SKM-1 treated with dmso at 0.1 percent for 144 hours (cell line): ENCODE measurements at regions not wholly inside any gene's neighbourhood (a gene's known extent, or its start where the extent isn't known, plus 50 kb on each side); places are given as distances from the start of the nearest gene placed in this dataset.
"Not testable (repeated sequence)": the region's sequence is repeated elsewhere in the genome, so short reads cannot be mapped to it uniquely, and the experiment has no call there.

ENCODE experiments used
- DNase-seq: peaks from one replicate; lab custom pipeline; 2025; ENCODE audit not compliant: unreplicated experiment; lab: John Stamatoyannopoulos, UW

- DNase-seq, result no peak
These were observed 601.1 kb downstream of the JRKL start for GRCh38 chr11:96990914-96991313.

DNA sequence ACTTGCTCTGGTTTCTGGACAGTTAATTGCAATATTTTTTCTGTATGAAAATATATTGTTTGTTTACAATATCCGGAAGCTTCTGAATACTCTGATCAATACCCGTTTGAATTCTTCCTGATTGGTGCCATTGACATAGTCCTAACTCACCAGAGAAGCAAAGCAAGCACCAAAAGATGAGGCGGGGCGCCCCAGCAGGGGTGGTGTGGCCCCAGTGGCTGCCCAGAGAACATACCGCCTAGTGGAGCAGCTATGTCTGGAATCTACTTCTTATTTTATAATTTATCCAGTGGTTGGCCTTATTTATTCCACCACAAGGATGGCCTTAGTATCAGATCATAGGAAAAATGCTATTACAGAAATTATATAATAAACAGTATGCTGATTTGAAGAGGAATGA is 610.7 kb downstream of the JRKL start:
- DNase-seq, result no peak

GRCh38 chr11:97007283-97007682 is 617.5 kb downstream of the JRKL start:
- DNase-seq, result no peak

DNA sequence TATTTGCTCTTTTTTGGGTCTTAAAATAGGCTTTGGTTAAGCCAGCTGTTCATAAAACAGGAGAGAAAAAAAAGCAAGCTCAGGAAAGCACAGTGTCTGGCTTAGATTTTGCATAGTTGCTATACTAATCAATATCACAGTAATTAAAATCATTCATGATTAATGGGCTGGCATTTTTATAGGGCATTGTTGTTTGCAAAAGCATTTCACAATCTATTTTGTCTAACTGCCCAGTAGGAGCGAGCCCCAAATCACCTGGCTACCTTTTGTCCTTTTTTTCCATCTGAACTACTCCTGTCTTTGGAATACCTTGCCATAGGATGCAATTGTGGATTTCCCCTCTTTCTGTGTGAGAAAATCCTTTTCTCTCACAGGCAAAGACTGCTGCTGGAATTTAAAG is 619.8 kb downstream of the JRKL start:
- DNase-seq, result no peak

- not testable (repeated sequence) for DNase-seq
These were observed 621.2 kb downstream of the JRKL start for GRCh38 chr11:97010997-97011396.

DNA sequence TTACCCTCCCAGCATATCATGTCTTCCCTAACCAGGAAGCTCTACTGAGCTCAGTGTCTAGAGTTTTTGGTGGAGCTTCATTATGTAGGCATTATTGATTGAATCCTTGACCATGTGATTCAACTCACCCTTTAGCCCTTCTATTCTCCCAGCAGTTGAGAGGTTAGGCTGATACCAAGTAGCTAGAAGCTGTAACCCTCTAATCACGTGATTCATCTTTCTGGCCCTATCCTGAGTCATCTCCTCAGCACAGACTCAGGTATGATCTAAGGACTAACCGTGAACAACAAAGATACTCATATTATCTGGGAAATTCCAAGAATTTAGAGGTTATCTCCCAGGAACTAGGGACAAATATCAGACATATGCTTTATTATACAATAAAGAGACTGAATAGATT is 625.5 kb downstream of the JRKL start:
- no peak for DNase-seq

GRCh38 chr11:97019305-97019704 is 629.5 kb downstream of the JRKL start:
- DNase-seq, result no peak

- no peak for DNase-seq
These were observed 629.9 kb downstream of the JRKL start for GRCh38 chr11:97019754-97020153.

- DNase-seq, result no peak
These were observed 633.1 kb downstream of the JRKL start for GRCh38 chr11:97022955-97023354.

DNA sequence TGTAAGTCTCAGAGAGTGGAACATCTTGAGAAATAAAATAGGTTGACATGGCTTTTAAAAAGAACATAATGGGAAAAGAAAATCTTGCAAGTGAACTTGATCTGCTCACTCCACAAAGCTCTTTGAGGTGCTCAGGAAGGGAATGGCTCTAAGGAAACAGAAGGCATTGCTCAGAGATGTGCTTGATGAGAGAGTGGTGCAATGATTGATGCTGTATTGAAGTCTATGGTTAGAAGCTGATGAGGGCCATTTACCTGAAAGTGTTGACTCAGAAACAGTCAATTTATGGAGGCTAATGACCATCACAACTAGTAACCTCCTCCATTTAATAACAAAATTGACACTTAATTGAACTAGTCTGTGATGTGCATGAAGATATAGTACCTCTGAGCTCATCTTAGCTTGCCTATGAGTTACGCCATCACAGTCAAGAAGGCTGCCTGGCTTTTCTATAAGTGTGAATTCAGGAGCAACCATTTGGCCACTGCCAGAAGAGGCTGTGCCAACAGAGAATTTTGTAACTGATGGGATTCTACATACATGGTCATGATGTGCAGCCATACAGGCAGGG is 639.1 kb downstream of the JRKL start:
- no peak for DNase-seq

DNA sequence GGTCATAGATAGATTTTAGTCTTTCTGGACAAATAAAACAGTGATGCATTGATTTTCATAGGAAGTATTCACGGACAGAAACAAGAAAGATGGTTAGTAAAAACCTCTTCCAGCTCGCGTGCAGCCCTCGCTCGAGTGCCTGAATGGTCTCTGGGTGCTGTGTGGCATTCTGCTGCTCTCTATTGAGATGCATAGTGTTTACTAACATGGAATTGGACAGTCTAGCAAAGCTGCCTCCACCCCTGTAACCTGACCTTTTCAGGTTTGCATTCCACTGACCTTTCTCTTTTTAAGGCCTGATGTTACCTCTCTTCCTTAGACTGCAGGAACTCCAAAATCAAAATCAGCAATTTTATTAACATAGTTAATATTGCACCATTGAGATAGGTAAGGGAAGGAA is 643.4 kb downstream of the JRKL start:
- DNase-seq, result no peak

DNA sequence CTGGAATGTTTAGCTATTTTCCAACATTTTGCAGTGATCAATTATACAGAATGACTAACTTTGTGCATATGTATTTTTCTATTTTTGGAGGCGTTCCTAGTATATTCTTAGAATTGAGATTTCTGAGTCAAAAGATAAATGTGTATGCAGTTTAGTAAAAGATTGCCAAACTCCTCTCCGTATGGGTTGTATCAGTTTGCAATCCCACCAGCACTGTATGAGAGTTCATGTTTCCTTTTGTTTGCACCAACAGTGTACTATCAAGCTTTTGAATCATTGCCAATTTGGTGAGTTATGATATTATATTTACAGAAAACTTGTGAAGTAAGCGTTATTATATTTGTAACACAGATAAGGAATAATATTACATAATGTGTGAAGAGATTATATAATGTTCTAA is 658.7 kb downstream of the JRKL start:
- DNase-seq, result no peak

- no peak for DNase-seq
These were observed 670.4 kb downstream of the JRKL start for GRCh38 chr11:97060184-97060583.

DNA sequence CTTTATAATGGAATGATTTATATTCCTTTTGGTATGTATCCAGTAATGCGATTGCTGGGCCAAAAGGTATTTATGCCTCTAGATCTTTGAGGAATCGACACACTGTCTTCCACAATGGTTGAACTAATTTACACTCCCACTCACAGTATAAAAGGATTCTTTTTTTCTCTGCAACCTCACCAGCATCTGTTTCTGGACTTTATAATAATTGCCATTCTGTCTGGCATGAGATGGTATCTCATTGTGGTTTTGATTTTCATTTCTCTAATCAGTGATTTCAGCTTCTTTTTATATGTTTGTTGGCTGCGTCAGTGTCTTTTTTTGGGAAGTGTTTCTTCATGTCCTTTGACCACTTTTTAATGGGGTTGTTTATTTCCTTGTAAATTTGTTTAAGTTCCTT is 679.3 kb downstream of the JRKL start:
- no peak for DNase-seq

GRCh38 chr11:97072420-97072819 is 682.6 kb downstream of the JRKL start:
- no peak for DNase-seq

DNA sequence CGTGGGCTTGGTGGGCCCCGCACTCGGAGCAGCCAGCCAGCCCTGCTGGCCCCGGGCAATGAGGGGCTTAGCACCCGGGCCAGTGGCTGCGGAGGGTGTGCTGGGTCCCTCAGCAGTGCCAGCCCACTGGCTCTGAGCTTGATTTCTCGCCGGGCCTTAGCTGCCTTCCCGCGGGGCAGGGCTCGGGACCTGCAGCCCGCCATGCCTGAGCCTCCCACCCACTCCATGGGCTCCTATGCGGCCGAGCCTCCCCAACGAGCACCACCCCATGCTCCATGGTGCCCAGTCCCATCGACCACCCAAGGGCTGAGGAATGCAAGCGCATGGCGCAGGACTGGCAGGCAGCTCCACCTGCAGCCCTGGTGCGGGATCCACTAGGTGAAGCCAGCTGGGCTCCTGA is 686.9 kb downstream of the JRKL start:
- DNase-seq, result not testable (repeated sequence)

DNA sequence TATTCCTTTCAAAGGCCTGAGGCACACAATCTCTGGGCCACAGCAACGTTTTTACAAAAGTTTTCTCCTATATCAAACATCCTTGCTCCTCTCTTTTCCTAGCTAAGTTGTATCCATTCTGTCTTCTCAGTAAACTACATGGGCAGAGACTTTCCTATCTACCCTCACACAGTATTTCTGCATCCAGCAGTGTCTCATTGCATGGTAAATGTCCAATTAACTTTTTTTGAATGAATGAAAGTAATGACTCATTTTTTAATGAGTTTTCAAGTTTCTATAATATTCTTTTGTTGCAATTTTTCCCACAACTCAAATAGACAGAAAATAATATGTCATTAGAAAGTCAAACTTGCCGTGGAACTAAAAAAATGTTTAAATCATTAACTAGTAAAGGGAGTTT is 688.6 kb downstream of the JRKL start:
- no peak for DNase-seq

DNA sequence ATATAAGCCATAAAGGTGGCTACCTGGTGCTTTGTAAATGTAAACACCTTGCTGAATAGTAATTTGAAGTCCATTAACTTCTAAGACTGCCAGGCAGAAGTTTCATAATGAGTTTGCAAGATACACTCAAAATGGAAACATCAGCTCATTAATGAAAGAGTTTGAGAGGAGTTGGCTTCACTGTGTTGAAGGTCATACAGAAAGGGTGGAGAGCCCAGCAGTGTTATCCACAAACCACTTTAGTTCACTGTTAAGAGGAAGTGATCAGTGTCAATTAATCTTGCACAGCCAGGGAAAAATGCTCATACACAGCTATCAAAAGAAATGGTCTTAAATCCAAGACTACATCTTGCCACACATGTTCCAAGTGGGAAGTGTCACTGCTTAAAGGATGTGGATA is 689.4 kb downstream of the JRKL start:
- DNase-seq, result no peak

- DNase-seq, result no peak
These were observed 697.6 kb downstream of the JRKL start for GRCh38 chr11:97087419-97087818.

DNA sequence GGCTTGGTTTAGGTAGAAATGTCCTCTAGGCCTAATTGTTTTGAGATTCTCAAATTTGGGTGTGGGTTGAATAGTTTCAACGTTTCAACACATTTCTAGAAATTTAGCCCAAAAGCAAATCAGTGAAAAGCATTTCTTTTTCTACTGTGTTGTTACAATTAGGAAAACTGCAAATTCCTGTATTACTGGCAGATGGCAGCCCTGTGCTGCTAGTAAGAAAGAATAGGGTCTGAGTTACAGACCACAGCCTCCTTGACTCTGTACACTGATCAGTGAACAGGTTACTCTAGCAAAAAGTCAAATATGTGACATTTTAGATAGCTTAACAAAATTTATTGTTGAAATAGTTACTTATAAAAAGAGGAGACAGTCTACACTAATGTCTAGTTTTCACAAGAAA is 703.0 kb downstream of the JRKL start:
- DNase-seq, result no peak

DNA sequence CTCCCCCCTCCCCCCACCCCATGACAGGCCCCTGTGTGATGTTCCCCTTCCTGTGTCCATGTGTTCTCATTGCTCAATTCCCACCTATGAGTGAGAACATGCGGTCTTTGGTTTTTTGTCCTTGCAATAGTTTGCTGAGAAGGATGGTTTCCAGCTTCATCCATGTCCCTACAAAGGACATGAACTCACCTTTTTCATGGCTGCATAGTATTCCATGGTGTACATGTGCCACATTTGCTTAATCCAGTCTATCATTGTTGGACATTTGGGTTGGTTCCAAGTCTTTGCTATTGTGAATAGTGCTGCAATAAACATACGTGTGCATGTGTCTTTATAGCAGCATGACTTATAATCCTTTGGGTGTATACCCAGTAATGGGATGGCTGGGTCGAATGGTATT is 712.4 kb downstream of the JRKL start:
- not testable (repeated sequence) for DNase-seq

- DNase-seq, result no peak
These were observed 717.8 kb downstream of the JRKL start for GRCh38 chr11:97107604-97108003.

DNA sequence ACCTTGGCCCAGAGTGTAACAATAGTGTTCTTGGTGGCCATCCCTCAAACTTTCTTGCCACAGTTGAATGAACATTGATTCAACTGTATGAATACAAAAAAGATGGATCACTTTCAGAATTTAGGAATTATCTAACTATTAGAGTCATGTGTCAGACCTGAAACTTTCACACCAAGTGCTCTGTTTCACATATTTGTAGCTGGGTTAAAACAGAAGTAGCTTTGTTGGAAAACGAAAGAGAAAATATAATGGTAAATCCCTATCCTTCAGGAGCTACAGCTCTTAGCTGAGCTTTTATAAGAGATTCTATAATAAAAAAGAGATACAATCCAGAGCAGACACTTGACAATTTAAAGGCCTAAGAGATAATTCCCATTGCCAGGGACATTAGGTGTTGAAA is 719.3 kb downstream of the JRKL start:
- DNase-seq, result no peak

DNA sequence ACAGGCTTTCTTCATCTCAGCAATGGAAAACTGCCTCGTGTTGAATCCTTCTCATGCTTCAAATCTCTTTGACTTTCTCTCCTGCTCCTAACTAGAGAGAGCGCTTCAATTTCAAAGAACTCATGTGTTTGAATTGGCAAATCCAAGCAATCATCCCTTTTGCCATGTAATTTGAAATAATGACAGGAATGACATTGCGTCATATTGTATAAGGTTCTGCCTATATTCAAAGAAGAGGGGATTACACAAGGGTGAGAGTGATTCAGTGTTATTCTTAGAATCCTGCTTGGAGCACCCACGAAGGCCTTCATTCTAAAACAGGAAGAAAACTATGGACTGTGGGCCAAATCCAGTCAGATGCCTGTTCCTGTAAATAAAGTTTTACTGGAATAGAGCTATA is 720.6 kb downstream of the JRKL start:
- DNase-seq, result no peak
